Fibroblast of skin of right biceps (primary cell): ENCODE measurements at regions not wholly inside any gene's neighbourhood (a gene's known extent, or its start where the extent isn't known, plus 50 kb on each side); places are given as distances from the start of the nearest gene placed in this dataset.
A peak's percentile ranks its signal among the peaks of the same experiment; 100 is the strongest.
"Not testable (repeated sequence)": the region's sequence is repeated elsewhere in the genome, so short reads cannot be mapped to it uniquely, and the experiment has no call there.

Experiments used
- DNase-seq: peaks from one replicate; pipeline ENCODE4 v3.0.0-alpha.2; 2013

DNA sequence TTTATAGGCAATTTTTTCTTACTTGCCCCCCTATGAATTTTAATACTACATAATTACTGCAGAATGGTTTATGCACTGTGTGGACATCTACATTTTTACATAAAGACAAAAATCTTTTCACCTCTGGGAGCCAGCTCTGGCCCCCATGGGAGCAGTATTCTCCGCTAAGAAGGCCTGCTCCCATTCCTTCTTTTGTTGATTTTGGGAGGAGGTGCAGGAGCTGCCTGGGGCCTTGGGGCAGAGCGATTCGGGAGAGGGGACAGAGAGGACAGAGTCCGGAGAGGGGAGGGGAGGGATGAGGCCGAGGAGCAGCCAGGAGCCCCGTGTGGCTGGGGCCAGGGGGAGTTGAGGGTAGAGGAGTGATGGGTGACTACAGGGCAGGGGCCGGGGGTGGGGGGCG lies 452.0 kb downstream of the PREX1 start:
- no peak for DNase-seq

GRCh38 chr20:48374991-48375595 lies 452.7 kb downstream of the PREX1 start:
- no peak for DNase-seq

DNA sequence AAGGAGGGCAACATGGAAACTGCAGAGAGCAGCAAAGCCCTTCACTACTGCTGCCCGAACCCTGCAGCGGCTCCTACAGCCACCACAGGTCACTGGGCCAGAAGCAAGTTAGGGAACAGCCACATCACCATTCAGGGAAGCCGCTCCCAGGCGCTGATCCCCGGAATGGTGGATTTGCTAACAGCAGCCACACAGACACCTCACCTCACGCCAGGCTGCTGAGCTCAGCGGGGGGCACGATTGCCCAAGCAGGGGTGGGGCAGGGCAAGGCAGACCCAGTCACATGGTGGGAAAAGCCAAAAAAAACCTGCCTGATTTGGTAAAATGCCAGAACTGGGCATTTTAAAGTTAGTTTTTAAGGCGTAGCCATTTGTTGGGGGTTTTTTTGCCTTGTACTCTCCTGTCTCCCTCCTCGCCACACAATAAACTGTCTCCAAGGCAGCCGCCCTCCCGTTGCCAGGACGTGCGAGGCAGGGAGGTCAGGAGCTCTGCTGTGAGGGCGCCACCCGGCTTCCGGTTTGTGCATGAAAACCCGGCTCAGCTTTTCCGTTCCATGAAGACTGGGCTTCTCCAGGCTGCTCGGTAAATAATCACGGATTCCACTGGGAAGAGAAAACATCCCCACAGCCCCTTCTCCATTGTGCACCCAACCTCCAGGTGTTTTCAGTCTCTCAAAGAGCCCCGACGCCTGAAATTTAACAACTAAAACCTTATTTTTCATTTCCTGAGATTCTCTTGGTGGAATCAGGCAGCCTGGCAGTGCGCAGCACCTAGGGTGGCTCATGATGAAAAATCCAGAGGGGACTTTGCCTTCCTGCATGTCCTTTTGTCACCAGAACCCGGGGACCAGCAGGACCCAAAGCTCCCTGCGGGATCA lies 453.5 kb downstream of the PREX1 start:
- peak; percentile 10 for DNase-seq

- DNase-seq = no peak
Observed at GRCh38 chr20:48373555-48373934, 454.3 kb downstream of the PREX1 start.

DNA sequence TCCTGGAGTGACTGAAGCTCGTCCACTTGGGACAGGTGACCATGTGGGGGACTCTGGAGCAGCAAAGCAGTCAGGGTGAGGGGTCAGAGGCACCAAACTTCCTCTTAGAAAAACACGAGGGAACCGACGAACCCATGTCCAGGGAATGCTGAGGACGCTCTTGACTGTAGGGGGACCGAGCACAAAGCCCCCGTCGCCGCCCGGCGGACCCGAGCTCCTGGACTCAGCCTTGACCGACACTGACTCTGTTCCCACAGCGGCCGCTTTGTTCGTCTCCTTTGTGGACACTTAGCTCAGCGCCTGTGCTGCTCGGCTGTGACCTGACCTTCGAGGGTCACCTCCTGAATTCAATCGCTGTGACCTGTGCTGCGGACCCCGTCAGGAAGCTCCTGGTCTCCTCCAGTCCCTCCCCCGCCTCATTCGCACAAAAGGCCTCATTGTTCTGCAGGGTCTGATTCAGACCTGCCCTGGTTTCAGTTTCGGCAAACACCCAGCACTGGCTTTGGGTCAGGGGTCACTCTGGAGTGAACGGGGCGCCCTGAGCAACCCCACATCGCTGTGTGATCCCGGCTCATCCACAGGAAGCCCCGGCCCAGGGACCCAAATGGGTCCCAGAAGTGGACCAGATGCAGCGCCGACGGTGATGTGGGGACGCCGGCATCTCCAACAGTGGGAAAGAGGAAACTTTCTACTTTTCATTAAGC lies 454.8 kb downstream of the PREX1 start:
- not testable (repeated sequence) for DNase-seq

GRCh38 chr20:48371211-48371610 lies 456.6 kb downstream of the PREX1 start:
- no peak for DNase-seq

DNA sequence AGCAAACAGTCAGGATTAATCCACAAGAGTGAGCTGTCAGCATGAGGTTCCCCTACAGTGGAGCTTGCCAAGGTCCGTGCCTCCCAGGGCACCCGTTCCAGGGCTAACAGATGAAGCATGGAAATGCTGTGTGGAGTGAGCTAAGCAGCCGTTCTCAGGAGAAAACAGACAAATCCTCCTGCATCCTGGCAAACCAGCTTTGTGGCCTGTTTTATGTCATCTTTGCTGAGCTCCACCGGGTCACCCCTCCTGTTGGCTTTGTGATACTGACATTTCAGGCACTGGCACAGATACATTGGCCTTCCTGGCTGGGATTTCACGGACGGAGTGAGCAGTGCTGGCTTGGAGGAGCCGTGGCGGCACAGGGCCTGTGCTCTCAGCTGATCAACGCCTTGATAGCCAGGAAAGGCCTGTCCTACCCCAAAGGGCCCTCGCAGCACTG lies 459.2 kb downstream of the PREX1 start:
- not testable (repeated sequence) for DNase-seq

- DNase-seq = not testable (repeated sequence)
Observed at GRCh38 chr20:48367541-48368358, 460.0 kb downstream of the PREX1 start.

GRCh38 chr20:48366230-48366629 lies 461.6 kb downstream of the PREX1 start:
- DNase-seq = no peak

- DNase-seq = no peak
Observed at GRCh38 chr20:48364688-48365421, 462.9 kb downstream of the PREX1 start.

- no peak for DNase-seq
Observed at GRCh38 chr20:48364055-48364454, 463.7 kb downstream of the PREX1 start.

DNA sequence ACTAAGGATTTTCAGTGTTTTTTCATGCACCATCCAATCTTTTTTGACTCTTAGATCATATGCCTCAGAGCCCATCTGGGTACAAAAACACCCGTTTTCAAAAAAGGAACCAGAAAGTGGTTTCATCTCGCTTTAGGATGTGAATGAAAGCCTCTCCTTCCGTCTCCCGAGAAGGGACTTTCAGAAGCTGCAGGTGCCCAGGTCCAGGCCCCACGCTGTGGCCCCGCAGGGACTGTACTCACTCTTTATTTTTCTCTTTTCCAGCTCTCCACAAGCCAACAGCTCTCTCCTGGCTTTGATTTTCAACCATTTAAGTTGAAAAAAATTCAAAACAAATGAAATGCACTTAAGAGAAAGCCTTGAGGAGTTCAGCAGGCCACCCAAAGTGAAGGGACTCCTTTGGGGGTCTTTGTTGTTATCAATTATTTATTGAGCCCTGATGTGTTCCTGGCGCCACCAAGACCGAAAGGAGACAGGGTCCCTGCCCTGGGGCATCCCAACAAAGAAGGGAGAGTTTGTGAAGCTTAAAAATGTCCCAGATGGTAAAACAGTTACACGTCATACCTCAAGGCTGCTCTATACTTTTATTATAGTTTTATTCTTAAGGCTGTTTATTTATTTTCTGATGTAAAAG lies 467.3 kb downstream of the PREX1 start:
- DNase-seq = no peak

- DNase-seq = no peak
Observed at GRCh38 chr20:48359692-48360341, 468.0 kb downstream of the PREX1 start.

- DNase-seq = not testable (repeated sequence)
Observed at GRCh38 chr20:48359055-48359390, 468.8 kb downstream of the PREX1 start.

DNA sequence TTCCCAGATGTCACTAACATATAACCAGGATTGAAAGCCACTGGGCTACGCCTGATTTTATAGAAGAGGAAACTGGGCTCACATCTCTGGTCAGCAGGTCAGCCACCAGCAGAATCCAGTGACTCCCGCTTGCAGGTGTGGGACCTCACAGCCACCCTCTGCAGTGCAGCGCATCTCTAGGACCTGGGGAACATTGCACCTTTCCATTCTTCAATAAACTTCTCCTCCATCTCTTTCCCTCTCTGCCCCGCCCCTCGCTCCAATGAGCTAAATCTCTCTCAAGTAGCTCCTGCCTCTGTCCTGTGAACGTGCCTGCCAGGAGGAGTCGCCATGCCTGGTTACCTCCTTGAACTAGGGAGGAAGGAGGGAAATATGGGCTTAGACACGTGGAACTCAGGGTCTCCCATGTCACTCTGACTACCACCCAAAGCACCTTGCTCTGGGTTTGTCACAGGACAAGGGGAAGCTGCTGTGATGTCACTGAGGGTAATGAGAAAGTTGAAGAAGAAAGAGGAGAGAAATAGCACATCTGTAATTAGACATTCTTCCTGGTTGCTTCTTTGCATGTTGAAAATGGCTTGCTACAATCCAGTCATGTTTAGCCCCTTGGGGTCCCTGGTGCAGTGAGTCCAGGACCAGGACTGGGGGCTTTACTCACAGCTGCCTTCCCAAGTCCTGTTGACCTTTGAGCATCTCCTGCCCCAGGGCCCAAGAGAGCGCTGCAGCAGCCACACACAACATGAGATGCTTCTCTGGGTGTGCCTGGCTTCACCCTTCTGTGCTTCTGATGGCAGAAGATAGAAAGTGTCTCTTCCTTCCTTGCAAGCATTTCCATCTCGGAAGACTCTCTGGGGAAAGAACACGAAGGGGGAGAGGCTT lies 469.4 kb downstream of the PREX1 start:
- DNase-seq = no peak

DNA sequence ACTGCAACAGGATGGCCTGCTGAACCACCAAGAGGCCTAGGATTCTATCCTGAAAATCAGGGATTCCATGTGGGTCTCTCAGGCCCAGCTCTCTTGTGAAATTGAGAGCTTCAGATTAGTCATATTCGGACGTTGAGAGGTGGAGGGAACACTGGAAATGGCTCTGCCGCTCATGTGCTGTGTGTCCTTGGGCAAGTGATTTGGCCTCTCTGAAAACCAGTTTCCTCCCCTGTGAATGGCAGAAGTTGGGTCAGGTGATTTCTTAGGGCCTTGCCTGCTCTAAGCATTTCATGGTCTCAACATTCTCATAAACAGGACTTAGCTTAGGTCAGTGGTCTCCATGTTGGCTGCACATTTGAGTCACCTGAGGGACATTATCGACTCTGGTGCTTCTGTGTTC lies 470.1 kb downstream of the PREX1 start:
- DNase-seq = no peak

- no peak for DNase-seq
Observed at GRCh38 chr20:48354903-48355302, 472.9 kb downstream of the PREX1 start.

GRCh38 chr20:48354320-48354876 lies 473.4 kb downstream of the PREX1 start:
- DNase-seq = no peak

DNA sequence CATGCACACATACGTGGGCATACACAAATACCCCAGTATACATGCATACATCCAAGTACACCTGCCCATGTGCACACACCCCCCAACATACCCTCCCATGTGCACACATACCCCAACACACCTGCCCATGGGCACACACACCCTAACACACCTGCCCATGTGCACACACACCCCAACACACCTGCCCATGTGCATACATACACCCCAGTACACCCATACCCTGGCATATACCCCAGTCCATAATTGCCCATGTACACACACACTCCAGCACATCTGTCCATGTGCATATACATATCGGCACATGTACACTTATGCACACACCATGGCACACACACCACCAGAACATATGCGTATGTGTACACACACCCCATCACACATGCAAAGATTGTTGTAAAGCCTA lies 475.2 kb downstream of the PREX1 start:
- DNase-seq = no peak

- DNase-seq = no peak
Observed at GRCh38 chr20:48352042-48352441, 475.8 kb downstream of the PREX1 start.
